Upper lobe of left lung (tissue), 6 donors: ENCODE measurements at regions not wholly inside any gene's neighbourhood (a gene's known extent, or its start where the extent isn't known, plus 50 kb on each side); places are given as distances from the start of the nearest gene placed in this dataset.

Experiments used
- ATAC-seq, 2 donors: fragments of 200-7000 bp; cut with Tn5 transposase; one replicate each; pipeline ENCODE4 v1.9.1; 2022; ENCODE audit warnings: mild to moderate bottlenecking in 2 of 2, moderate library complexity in 2 of 2; ENCODE audit not compliant: low FRiP score in 2 of 2
- DNase-seq, 2 donors: peaks; one replicate each; pipeline ENCODE4 v3.0.0-alpha.2; 2019 to 2020
- H3K27ac ChIP-seq, 4 donors: fragments of 200-600 bp; sonication (generic); one replicate each; pipeline ENCODE4 v1.5.1; 2016 to 2019
- H3K27me3 ChIP-seq, 4 donors: fragments of 200-600 bp; sonication (generic); one replicate each; pipeline ENCODE4 v1.5.1; 2017 to 2019
- H3K36me3 ChIP-seq, 4 donors: fragments of 200-600 bp; sonication (generic); one replicate each; pipeline ENCODE4 v1.5.1; 2016 to 2019
- H3K4me1 ChIP-seq, 4 donors: fragments of 200-600 bp; sonication (generic); one replicate each; pipeline ENCODE4 v1.5.1; 2018 to 2019
- H3K4me3 ChIP-seq, 4 donors: fragments of 200-600 bp; sonication (generic); one replicate each; pipeline ENCODE4 v1.5.1; 2017 to 2019; ENCODE audit warnings: mild to moderate bottlenecking in 2 of 4, moderate library complexity in 1 of 4
- H3K9me3 ChIP-seq, 4 donors: fragments of 200-600 bp; sonication (generic); one replicate each; pipeline ENCODE4 v1.5.1; 2018 to 2019
- EP300 ChIP-seq, 4 donors: sonication (generic); formaldehyde crosslinking; IDR thresholded peaks; one replicate each; pipeline ENCODE4 v1.5.1; 2017; ENCODE audit warnings: antibody characterized with exemption in 4 of 4, control low read depth in 2 of 4
- POLR2A ChIP-seq, 4 donors: fragments of 450-650 bp; IDR thresholded peaks; one replicate each; pipeline ENCODE4 v1.5.1; 2016 to 2017; ENCODE audit warnings: antibody characterized with exemption in 4 of 4, mild to moderate bottlenecking in 2 of 4
- POLR2AphosphoS5 ChIP-seq, 2 donors: sonication (generic); formaldehyde crosslinking; IDR thresholded peaks; one replicate each; pipeline ENCODE4 v1.5.1; 2017; ENCODE audit warnings: antibody characterized with exemption in 2 of 2
- WGBS, 2 donors: methylation state at CpG; one replicate each; pipeline ENCODE4 v1.1.5; 2017 to 2018; 5-methylcytosine and 5-hydroxymethylcytosine counted together
- TF ChIP-seq, protein P1 (sequence below), 6 experiments: fragments of 450-650 bp in 4 of 6; fragments of 200-600 bp in 2 of 6; sonication (generic) in 2 of 6; IDR thresholded peaks; one replicate each; pipeline ENCODE4 v1.5.1; 2016 to 2019; ENCODE audit warnings: antibody characterized with exemption in 6 of 6
- donor health status: DM: no; HTN: no; CAD: no; lungs with moderate emphysema.
- donor health status: DM: no; HTN: yes; CAD: no; lungs with severe emphysema.

GRCh38 chr6:25165177-25165576 lies 114.0 kb upstream of the CARMIL1 start:
- TF ChIP-seq, protein P1, sequence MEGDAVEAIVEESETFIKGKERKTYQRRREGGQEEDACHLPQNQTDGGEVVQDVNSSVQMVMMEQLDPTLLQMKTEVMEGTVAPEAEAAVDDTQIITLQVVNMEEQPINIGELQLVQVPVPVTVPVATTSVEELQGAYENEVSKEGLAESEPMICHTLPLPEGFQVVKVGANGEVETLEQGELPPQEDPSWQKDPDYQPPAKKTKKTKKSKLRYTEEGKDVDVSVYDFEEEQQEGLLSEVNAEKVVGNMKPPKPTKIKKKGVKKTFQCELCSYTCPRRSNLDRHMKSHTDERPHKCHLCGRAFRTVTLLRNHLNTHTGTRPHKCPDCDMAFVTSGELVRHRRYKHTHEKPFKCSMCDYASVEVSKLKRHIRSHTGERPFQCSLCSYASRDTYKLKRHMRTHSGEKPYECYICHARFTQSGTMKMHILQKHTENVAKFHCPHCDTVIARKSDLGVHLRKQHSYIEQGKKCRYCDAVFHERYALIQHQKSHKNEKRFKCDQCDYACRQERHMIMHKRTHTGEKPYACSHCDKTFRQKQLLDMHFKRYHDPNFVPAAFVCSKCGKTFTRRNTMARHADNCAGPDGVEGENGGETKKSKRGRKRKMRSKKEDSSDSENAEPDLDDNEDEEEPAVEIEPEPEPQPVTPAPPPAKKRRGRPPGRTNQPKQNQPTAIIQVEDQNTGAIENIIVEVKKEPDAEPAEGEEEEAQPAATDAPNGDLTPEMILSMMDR (IDR thresholded peaks at IDR 0.05): no peak
- TF ChIP-seq POLR2A (IDR thresholded peaks at IDR 0.05): no peak
- no peak for TF ChIP-seq POLR2AphosphoS5 (IDR thresholded peaks at IDR 0.05)
- TF ChIP-seq EP300 (IDR thresholded peaks at IDR 0.05): no peak
- H3K9me3 ChIP-seq: no peaks in the 10 kb centered on the region
- 55 to 78% methylated on average over 7 of the region's 7 CpGs for WGBS, 2 donors
- ATAC-seq (no peak), DNase-seq (no peak)
- H3K27ac ChIP-seq: peak overlapping the region; percentile 53 to 79 (median 60)
- peaks cover 0 to 6% (median 0%) of the 10 kb centered on the region in 4 donors for H3K4me1 ChIP-seq
- H3K4me3 ChIP-seq: peak overlapping the region in 3 of 4 donors; percentile 36 to 55 (median 51)
- no peaks in the 10 kb centered on the region for H3K36me3 ChIP-seq
- no peaks in the 10 kb centered on the region for H3K27me3 ChIP-seq

- no peaks in the 10 kb centered on the region for H3K27me3 ChIP-seq
- ATAC-seq: peak in 1 of 2 donors; percentile 26
- no peaks in the 10 kb centered on the region for H3K9me3 ChIP-seq
- TF ChIP-seq EP300 (IDR thresholded peaks at IDR 0.05) (no peak), POLR2A (IDR thresholded peaks at IDR 0.05) (no peak)
- H3K4me3 ChIP-seq: peak overlapping the region in 3 of 4 donors; percentile 36 to 55 (median 51)
- peaks cover 0 to 6% (median 0%) of the 10 kb centered on the region in 4 donors for H3K4me1 ChIP-seq
- WGBS, 2 donors: 54 to 58% methylated on average over 1 of the region's 1 CpG
- DNase-seq: no peak
- peak overlapping the region; percentile 53 to 79 (median 60) for H3K27ac ChIP-seq
- H3K36me3 ChIP-seq: no peaks in the 10 kb centered on the region
These were observed 113.4 kb upstream of the CARMIL1 start for GRCh38 chr6:25165800-25166199.

DNA sequence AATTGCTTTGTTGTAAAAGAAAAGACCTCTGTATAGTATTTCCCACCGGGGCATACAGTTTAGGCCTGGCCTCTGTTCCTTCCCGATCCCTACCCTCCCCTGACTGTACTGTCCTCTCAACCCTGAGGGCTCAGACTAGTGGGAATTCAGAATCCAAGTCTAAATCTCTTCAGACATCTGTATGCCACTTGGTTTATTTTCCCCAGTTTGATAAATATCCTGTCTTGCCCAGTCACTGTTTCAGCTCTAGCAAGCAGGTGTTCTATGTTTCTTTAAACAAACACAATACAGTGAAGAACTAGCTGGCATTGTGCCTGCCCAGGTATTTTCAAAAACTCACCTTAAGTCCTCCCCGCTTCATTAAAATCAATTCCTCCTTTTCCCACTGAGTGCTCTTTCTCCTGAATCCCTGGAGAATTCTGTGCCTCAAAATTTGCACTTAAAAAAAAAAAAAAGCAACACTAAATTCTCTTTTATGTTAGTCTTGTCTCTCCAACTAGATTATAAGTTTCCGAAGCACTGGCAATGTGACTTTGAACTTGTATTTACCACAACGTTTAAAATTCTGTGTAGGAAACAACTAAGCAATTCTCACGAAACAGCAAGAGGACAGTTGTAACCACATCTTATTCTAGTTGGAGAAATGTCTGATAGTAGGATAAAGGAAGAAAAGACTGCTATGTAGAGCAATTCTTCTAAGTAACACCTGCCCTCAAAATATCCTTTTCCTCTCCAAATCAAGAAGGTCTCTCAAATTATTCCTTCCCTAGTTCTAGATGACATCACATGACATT lies 112.0 kb upstream of the CARMIL1 start:
- WGBS, 2 donors: 42 to 56% methylated on average over 6 of the region's 6 CpGs
- H3K4me1 ChIP-seq: peaks cover 0 to 6% (median 0%) of the 10 kb centered on the region in 4 donors
- H3K27ac ChIP-seq: peak overlapping the region in 2 of 4 donors; percentile 53 to 73
- DNase-seq: no peak
- H3K9me3 ChIP-seq: no peaks in the 10 kb centered on the region
- no peak overlapping the region for H3K4me3 ChIP-seq
- H3K36me3 ChIP-seq: no peaks in the 10 kb centered on the region
- H3K27me3 ChIP-seq: no peaks in the 10 kb centered on the region
- no peak for TF ChIP-seq EP300 (IDR thresholded peaks at IDR 0.05)
- no peak for TF ChIP-seq POLR2A (IDR thresholded peaks at IDR 0.05)
- TF ChIP-seq, protein P1 (IDR thresholded peaks at IDR 0.05): no peak
- TF ChIP-seq POLR2AphosphoS5 (IDR thresholded peaks at IDR 0.05): no peak
- peak in 1 of 2 donors; percentile 67 for ATAC-seq

DNA sequence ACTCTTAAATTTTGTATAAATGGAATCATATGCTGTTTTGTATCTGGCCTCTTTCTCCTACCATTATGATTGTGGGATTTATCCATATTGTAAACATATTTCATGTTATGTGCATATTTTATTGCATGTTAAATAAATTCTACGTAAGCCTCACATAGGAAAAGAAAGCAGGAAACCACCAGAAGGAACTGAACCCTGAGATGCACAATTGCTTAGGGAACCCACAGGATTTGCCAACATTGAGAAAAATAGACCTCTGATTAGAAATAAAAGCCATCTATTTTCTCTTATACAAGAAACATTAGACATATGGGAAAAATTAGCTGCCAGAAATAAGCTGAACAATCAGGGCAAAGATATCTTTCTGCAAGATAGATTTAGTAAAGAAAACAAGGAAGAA lies 111.2 kb upstream of the CARMIL1 start:
- no peak for ATAC-seq
- peaks cover 0 to 10% (median under 1%) of the 10 kb centered on the region in 4 donors for H3K4me1 ChIP-seq
- peak overlapping the region in 1 of 4 donors; percentile 73 for H3K27ac ChIP-seq
- H3K36me3 ChIP-seq: no peaks in the 10 kb centered on the region
- DNase-seq: no peak
- no peak overlapping the region for H3K4me3 ChIP-seq
- TF ChIP-seq POLR2A (IDR thresholded peaks at IDR 0.05): no peak
- TF ChIP-seq, protein P1 (IDR thresholded peaks at IDR 0.05): no peak
- no peak for TF ChIP-seq POLR2AphosphoS5 (IDR thresholded peaks at IDR 0.05)
- no peak for TF ChIP-seq EP300 (IDR thresholded peaks at IDR 0.05)
- H3K9me3 ChIP-seq: no peaks in the 10 kb centered on the region
- H3K27me3 ChIP-seq: no peaks in the 10 kb centered on the region
- 67% methylated on average over 1 of the region's 1 CpG for WGBS, 2 donors

DNA sequence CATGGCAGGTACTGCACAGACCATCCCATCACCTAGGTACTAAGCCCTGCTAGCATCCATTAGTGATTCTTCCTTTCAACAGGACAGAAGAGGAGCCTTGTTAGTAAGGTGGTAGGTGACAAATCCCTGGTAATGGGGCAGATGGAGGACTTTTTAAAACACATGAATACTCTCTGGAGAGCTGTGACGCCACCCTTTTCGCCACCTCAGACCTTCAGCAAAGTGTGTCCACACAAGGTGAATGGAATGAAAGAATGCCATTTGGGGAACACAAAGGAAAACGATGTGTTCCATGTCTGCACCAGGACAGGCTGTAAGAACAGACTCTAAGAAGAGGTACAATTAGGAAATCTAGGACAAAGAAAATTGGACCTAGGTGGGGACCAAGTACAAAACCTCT lies 110.5 kb upstream of the CARMIL1 start:
- TF ChIP-seq POLR2AphosphoS5 (IDR thresholded peaks at IDR 0.05): no peak
- TF ChIP-seq, protein P1 (IDR thresholded peaks at IDR 0.05): no peak
- TF ChIP-seq POLR2A (IDR thresholded peaks at IDR 0.05): no peak
- no peak for TF ChIP-seq EP300 (IDR thresholded peaks at IDR 0.05)
- Histone ChIP-seq H3K9me3 (no peaks in the 10 kb centered on the region), H3K4me1 (peaks cover 3 to 14% (median 7%) of the 10 kb centered on the region in 4 donors), H3K27me3 (no peaks in the 10 kb centered on the region), H3K4me3 (no peak overlapping the region), H3K36me3 (no peaks in the 10 kb centered on the region), H3K27ac (no peak overlapping the region)
- WGBS, 2 donors: 81 to 89% methylated on average over 3 of the region's 3 CpGs
- ATAC-seq (no peak), DNase-seq (no peak)
